HG03025 (cell line): ENCODE measurements at regions not wholly inside any gene's neighbourhood (a gene's known extent, or its start where the extent isn't known, plus 50 kb on each side); places are given as distances from the start of the nearest gene placed in this dataset.

Source experiments
- ATAC-seq: cut with Tn5 transposase; IDR thresholded peaks from one replicate; pipeline ENCODE4 v1.9.1; 2021; ENCODE audit warnings: mild to moderate bottlenecking, moderate library complexity; ENCODE audit not compliant: unreplicated experiment, low FRiP score

- no peak for ATAC-seq
These were observed 505.3 kb downstream of the TLE4 start for GRCh38 chr9:80077059-80077458.

- ATAC-seq: no peak
These were observed 504.4 kb downstream of the TLE4 start for GRCh38 chr9:80076162-80076561.

GRCh38 chr9:80074439-80074838 lies 502.7 kb downstream of the TLE4 start:
- ATAC-seq: no peak

- no peak for ATAC-seq
These were observed 500.7 kb downstream of the TLE4 start for GRCh38 chr9:80072451-80072850.

GRCh38 chr9:80070071-80070742 lies 498.4 kb downstream of the TLE4 start:
- no peak for ATAC-seq

- no peak for ATAC-seq
These were observed 495.2 kb downstream of the TLE4 start for GRCh38 chr9:80066931-80067330.

- ATAC-seq: no peak
These were observed 490.8 kb downstream of the TLE4 start for GRCh38 chr9:80062567-80062966.

- ATAC-seq: no peak
These were observed 490.2 kb downstream of the TLE4 start for GRCh38 chr9:80061940-80062339.

GRCh38 chr9:80061096-80061495 lies 489.3 kb downstream of the TLE4 start:
- no peak for ATAC-seq

GRCh38 chr9:80059979-80060378 lies 488.2 kb downstream of the TLE4 start:
- no peak for ATAC-seq

GRCh38 chr9:80059191-80059590 lies 487.4 kb downstream of the TLE4 start:
- no peak for ATAC-seq

GRCh38 chr9:80052830-80053229 lies 481.1 kb downstream of the TLE4 start:
- no peak for ATAC-seq

GRCh38 chr9:80049096-80049782 lies 477.5 kb downstream of the TLE4 start:
- no peak for ATAC-seq

GRCh38 chr9:80046481-80046880 lies 474.7 kb downstream of the TLE4 start:
- ATAC-seq: no peak

GRCh38 chr9:80041821-80042220 lies 470.1 kb downstream of the TLE4 start:
- ATAC-seq: no peak

- no peak for ATAC-seq
These were observed 468.7 kb downstream of the TLE4 start for GRCh38 chr9:80040457-80040856.

GRCh38 chr9:80030801-80031200 lies 459.0 kb downstream of the TLE4 start:
- no peak for ATAC-seq

- no peak for ATAC-seq
These were observed 456.7 kb downstream of the TLE4 start for GRCh38 chr9:80028501-80028900.

GRCh38 chr9:80025796-80026520 lies 454.2 kb downstream of the TLE4 start:
- no peak for ATAC-seq

GRCh38 chr9:80025131-80025530 lies 453.4 kb downstream of the TLE4 start:
- no peak for ATAC-seq

GRCh38 chr9:80020530-80020929 lies 448.8 kb downstream of the TLE4 start:
- no peak for ATAC-seq

GRCh38 chr9:80020056-80020455 lies 448.3 kb downstream of the TLE4 start:
- ATAC-seq: no peak
